Testis (tissue), 2 donors: ENCODE measurements at regions not wholly inside any gene's neighbourhood (a gene's known extent, or its start where the extent isn't known, plus 50 kb on each side); places are given as distances from the start of the nearest gene placed in this dataset.

Experiments
- CTCF ChIP-seq, 3 experiments: fragments of 450-650 bp in 2 of 3; fragments of 200-600 bp in 1 of 3; sonication (generic) in 1 of 3; IDR thresholded peaks; one replicate each; pipeline ENCODE4 v1.5.1; 2016 to 2019; ENCODE audit warnings: antibody characterized with exemption in 3 of 3, mild to moderate bottlenecking in 2 of 3, moderate library complexity in 1 of 3
- POLR2A ChIP-seq: fragments of 450-650 bp; IDR thresholded peaks from one replicate; pipeline ENCODE4 v1.6.1; 2017; ENCODE audit warnings: antibody characterized with exemption, mild to moderate bottlenecking, moderate library complexity

GRCh38 chr3:90044084-90044816, 936.8 kb downstream of the EPHA3 start:
- TF ChIP-seq CTCF (IDR thresholded peaks at IDR 0.05) (no peak), POLR2A (no peak)
